KMS-11 (cell line): ENCODE measurements at regions not wholly inside any gene's neighbourhood (a gene's known extent, or its start where the extent isn't known, plus 50 kb on each side); places are given as distances from the start of the nearest gene placed in this dataset.

ENCODE experiments used
- H2AFZ ChIP-seq: fragments of 200-600 bp; sonication (generic); 2 replicates; pipeline ENCODE4 v1.6.1; 2016; ENCODE audit warnings: antibody characterized with exemption, mixed run types, low read depth
- H3K27ac ChIP-seq: fragments of 200-600 bp; sonication (generic); 2 replicates; pipeline ENCODE4 v1.6.1; 2016; ENCODE audit warnings: mild to moderate bottlenecking, mixed run types
- H3K27me3 ChIP-seq: fragments of 200-600 bp; sonication (generic); 2 replicates; pipeline ENCODE4 v1.6.1; 2017; ENCODE audit warnings: mild to moderate bottlenecking, low read depth, mixed run types, moderate library complexity; ENCODE audit not compliant: insufficient read depth
- H3K36me3 ChIP-seq: fragments of 200-600 bp; sonication (generic); 2 replicates; pipeline ENCODE4 v1.6.1; 2017; ENCODE audit warnings: mild to moderate bottlenecking, mixed run types; ENCODE audit not compliant: insufficient read depth
- H3K4me1 ChIP-seq: fragments of 200-600 bp; sonication (generic); 2 replicates; pipeline ENCODE4 v1.6.1; 2016; ENCODE audit warnings: mild to moderate bottlenecking, low read depth, mixed run types; ENCODE audit not compliant: poor library complexity, severe bottlenecking
- H3K4me2 ChIP-seq: fragments of 200-600 bp; sonication (generic); 2 replicates; pipeline ENCODE4 v1.7.0; 2016; ENCODE audit warnings: mild to moderate bottlenecking, mixed run types
- H3K4me3 ChIP-seq: fragments of 200-600 bp; sonication (generic); IDR thresholded peaks from 2 replicates; pipeline ENCODE4 v1.6.1; 2017; ENCODE audit warnings: low read depth, low read length, mixed read lengths; ENCODE audit not compliant: insufficient read depth
- H3K79me2 ChIP-seq: fragments of 200-600 bp; sonication (generic); 2 replicates; pipeline ENCODE4 v1.6.1; 2016; ENCODE audit warnings: low read depth, mixed run types; ENCODE audit not compliant: insufficient read depth
- H3K9ac ChIP-seq: fragments of 200-600 bp; sonication (generic); 2 replicates; pipeline ENCODE4 v1.6.1; 2016; ENCODE audit warnings: mild to moderate bottlenecking, mixed run types
- H4K20me1 ChIP-seq: fragments of 200-600 bp; sonication (generic); 2 replicates; pipeline ENCODE4 v1.6.1; 2016; ENCODE audit warnings: mild to moderate bottlenecking, mixed run types; ENCODE audit not compliant: insufficient read depth
- CTCF ChIP-seq: fragments of 200-600 bp; sonication (generic); conservative IDR thresholded peaks from 2 replicates; pipeline ENCODE4 v1.6.1; 2017; ENCODE audit warnings: low read depth, mild to moderate bottlenecking, antibody characterized with exemption, low read length, moderate library complexity, mixed read lengths

DNA sequence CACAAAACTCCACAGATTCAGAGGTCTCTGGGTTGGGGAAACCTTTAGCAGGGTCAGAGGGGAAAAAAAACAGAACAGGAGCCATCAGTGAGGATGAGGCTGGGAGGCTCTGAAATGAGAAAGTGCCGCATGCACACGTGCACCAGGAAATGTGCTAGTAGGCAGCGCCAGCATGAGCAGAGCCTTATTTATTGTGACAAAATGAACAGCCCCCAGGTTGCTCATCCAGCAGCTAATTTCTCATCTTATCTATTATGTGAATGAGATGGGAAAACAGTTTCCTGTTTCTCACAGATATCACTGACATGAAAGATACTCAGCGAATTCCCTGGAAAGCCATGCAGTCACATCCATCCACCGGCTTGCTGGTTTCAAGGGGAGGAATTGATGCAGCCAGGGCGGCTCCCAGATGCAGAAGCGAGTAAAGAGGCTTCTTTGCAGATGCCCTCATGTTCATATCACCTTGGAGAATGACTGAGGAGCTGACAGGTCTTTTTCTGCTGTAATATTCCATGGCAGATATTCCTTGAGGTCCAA lies 176.1 kb downstream of the MBOAT1 start:
- Histone ChIP-seq H2AFZ (no peak overlapping the region), H4K20me1 (no peaks in the 10 kb centered on the region), H3K4me2 (no peak overlapping the region), H3K79me2 (no peaks in the 10 kb centered on the region), H3K27me3 (no peaks in the 10 kb centered on the region), H3K27ac (no peak overlapping the region), H3K36me3 (no peaks in the 10 kb centered on the region), H3K4me1 (no peaks in the 10 kb centered on the region), H3K4me3 (no peak overlapping the region), H3K9ac (no peak overlapping the region)
- TF ChIP-seq CTCF = no peak

DNA sequence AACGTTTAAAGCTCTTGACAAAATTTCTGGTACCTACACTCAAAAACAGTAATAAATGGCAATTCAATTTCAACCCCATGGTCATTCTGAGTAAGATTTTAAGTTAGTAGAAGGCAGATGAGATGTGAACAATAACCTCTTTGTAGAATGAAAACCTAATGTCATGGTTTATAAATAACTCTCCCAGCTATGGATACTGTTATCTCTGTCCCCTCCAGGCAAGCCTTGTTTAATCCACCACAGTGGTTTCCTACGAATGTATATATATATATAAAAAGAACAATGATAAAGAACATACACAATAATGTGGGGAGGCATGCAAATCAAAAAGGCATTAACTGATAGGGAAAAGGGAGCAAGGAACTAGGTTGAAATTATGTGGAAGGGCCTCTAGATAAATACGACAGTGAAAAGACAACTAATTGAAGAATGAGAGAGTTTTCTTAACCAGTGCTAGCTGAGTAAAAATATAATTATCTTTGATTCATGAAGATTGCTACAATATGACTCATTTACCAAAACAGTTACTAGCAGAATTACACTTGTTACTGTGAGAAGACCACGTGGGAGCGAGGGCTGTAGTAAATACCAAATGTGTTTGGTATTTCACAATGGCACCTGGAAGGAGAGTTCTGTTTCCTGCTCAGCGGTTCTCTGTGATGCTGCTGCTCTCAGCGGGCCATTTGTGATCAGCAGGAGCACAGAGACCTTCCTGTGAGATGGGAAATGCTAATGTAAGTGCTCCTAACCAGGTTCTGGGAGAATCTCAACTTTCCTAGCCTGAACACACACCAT lies 173.7 kb downstream of the MBOAT1 start:
- H3K79me2 ChIP-seq = no peaks in the 10 kb centered on the region
- no peak overlapping the region for H3K4me2 ChIP-seq
- H4K20me1 ChIP-seq = no peaks in the 10 kb centered on the region
- TF ChIP-seq CTCF = no peak
- no peak overlapping the region for H2AFZ ChIP-seq
- no peaks in the 10 kb centered on the region for H3K4me1 ChIP-seq
- no peaks in the 10 kb centered on the region for H3K36me3 ChIP-seq
- H3K27ac ChIP-seq = no peak overlapping the region
- no peak overlapping the region for H3K4me3 ChIP-seq
- no peak overlapping the region for H3K9ac ChIP-seq
- H3K27me3 ChIP-seq = no peaks in the 10 kb centered on the region

DNA sequence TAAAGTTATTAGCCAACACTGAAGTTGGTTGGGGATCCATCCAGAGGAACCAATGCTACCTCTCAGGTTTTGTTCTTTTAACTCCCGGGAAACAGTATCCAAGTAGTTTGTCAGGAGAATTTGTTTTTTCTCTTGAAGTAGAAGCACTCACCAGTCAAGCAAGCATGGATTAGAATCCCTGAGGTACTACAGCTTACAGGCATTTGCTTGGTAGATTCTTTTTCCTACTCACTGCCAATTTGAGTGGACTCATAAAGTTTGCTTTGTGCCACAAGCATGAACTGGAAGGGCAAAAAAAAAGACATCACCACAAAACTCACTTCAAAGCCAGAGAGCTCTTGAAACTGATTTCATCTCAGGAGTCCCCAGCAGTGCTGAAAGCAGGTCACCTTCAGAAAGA lies 167.4 kb downstream of the MBOAT1 start:
- H2AFZ ChIP-seq = no peak overlapping the region

More for the DNA sequence above, 167.4 kb downstream of the MBOAT1 start:
- Histone ChIP-seq H3K9ac (no peak overlapping the region), H3K4me2 (no peak overlapping the region), H3K27me3 (no peaks in the 10 kb centered on the region), H3K4me3 (no peak overlapping the region), H3K4me1 (no peaks in the 10 kb centered on the region), H4K20me1 (no peaks in the 10 kb centered on the region), H3K36me3 (no peaks in the 10 kb centered on the region), H3K79me2 (no peaks in the 10 kb centered on the region), H3K27ac (no peak overlapping the region)
- TF ChIP-seq CTCF = no peak
